ENCODE measurements at regions not wholly inside any gene's neighbourhood (a gene's known extent, or its start where the extent isn't known, plus 50 kb on each side); places are given as distances from the start of the nearest gene placed in this dataset.
"Not testable (repeated sequence)": the region's sequence is repeated elsewhere in the genome, so short reads cannot be mapped to it uniquely, and the experiment has no call there.

- Histone ChIP-seq H3K4me1 (ENCODE audit: insufficient read depth, low read length) (no peaks in the 10 kb centered on the region), H3K9ac (ENCODE audit: low read depth, low read length) (no peak overlapping the region), H3K9me3 (ENCODE audit: control insufficient read depth, insufficient read depth, low read length) (no peaks in the 10 kb centered on the region; the same call in 1 of the 2 replicates), H3K36me3 (ENCODE audit: insufficient read depth, low read length) (no peaks in the 10 kb centered on the region)
Measured at GRCh38 chr16:26457095-26457494, 609.6 kb upstream of the C16orf82 start.

- Histone ChIP-seq H3K9me3 (ENCODE audit: control insufficient read depth, insufficient read depth, low read length) (no peaks in the 10 kb centered on the region; the same call in 1 of the 2 replicates), H3K36me3 (ENCODE audit: insufficient read depth, low read length) (no peaks in the 10 kb centered on the region), H3K9ac (ENCODE audit: low read depth, low read length) (no peak overlapping the region), H3K4me1 (ENCODE audit: insufficient read depth, low read length) (no peaks in the 10 kb centered on the region)
Measured at GRCh38 chr16:26457882-26458281, 608.8 kb upstream of the C16orf82 start.

GRCh38 chr16:26464576-26465266 is 602.0 kb upstream of the C16orf82 start:
- H3K4me1 ChIP-seq (ENCODE audit: insufficient read depth, low read length) = no peaks in the 10 kb centered on the region
- no peak overlapping the region for H3K9ac ChIP-seq (ENCODE audit: low read depth, low read length)
- H3K36me3 ChIP-seq (ENCODE audit: insufficient read depth, low read length) = no peaks in the 10 kb centered on the region
- no peaks in the 10 kb centered on the region for H3K9me3 ChIP-seq (ENCODE audit: control insufficient read depth, insufficient read depth, low read length)

GRCh38 chr16:26474405-26474804 is 592.3 kb upstream of the C16orf82 start:
- H3K4me1 ChIP-seq (ENCODE audit: insufficient read depth, low read length); H3K9ac ChIP-seq (ENCODE audit: low read depth, low read length); H3K9me3 ChIP-seq (ENCODE audit: control insufficient read depth, insufficient read depth, low read length); H3K36me3 ChIP-seq (ENCODE audit: insufficient read depth, low read length): not testable (repeated sequence)

- Histone ChIP-seq H3K9ac (ENCODE audit: low read depth, low read length) (no peak overlapping the region), H3K4me1 (ENCODE audit: insufficient read depth, low read length) (peaks cover 2% of the 10 kb centered on the region; the same call in 1 of the 2 replicates), H3K36me3 (ENCODE audit: insufficient read depth, low read length) (no peaks in the 10 kb centered on the region), H3K9me3 (ENCODE audit: control insufficient read depth, insufficient read depth, low read length) (peaks cover 5% of the 10 kb centered on the region; the same call in 1 of the 2 replicates)
Measured at GRCh38 chr16:26475596-26475995, 591.1 kb upstream of the C16orf82 start.

- Histone ChIP-seq H3K9me3 (ENCODE audit: control insufficient read depth, insufficient read depth, low read length) (no peaks in the 10 kb centered on the region), H3K9ac (ENCODE audit: low read depth, low read length) (no peak overlapping the region), H3K4me1 (ENCODE audit: insufficient read depth, low read length) (peaks cover 6% of the 10 kb centered on the region; the same call in 1 of the 2 replicates), H3K36me3 (ENCODE audit: insufficient read depth, low read length) (no peaks in the 10 kb centered on the region)
Measured at GRCh38 chr16:26491101-26491670, 575.5 kb upstream of the C16orf82 start.

GRCh38 chr16:26491962-26492361 is 574.8 kb upstream of the C16orf82 start:
- H3K9ac ChIP-seq (ENCODE audit: low read depth, low read length) = no peak overlapping the region
- H3K9me3 ChIP-seq (ENCODE audit: control insufficient read depth, insufficient read depth, low read length) = no peaks in the 10 kb centered on the region
- no peaks in the 10 kb centered on the region for H3K36me3 ChIP-seq (ENCODE audit: insufficient read depth, low read length)
- H3K4me1 ChIP-seq (ENCODE audit: insufficient read depth, low read length) = peaks cover 6% of the 10 kb centered on the region; the same call in 1 of the 2 replicates

GRCh38 chr16:26493751-26494150 is 573.0 kb upstream of the C16orf82 start:
- Histone ChIP-seq H3K9me3 (ENCODE audit: control insufficient read depth, insufficient read depth, low read length) (no peaks in the 10 kb centered on the region), H3K9ac (ENCODE audit: low read depth, low read length) (no peak overlapping the region), H3K4me1 (ENCODE audit: insufficient read depth, low read length) (peaks cover 6% of the 10 kb centered on the region; the same call in 1 of the 2 replicates), H3K36me3 (ENCODE audit: insufficient read depth, low read length) (no peaks in the 10 kb centered on the region)

GRCh38 chr16:26497896-26498295 is 568.8 kb upstream of the C16orf82 start:
- H3K4me1 ChIP-seq (ENCODE audit: insufficient read depth, low read length) = peaks cover 6% of the 10 kb centered on the region; the same call in 1 of the 2 replicates
- no peaks in the 10 kb centered on the region for H3K36me3 ChIP-seq (ENCODE audit: insufficient read depth, low read length)
- H3K9me3 ChIP-seq (ENCODE audit: control insufficient read depth, insufficient read depth, low read length) = no peaks in the 10 kb centered on the region
- no peak overlapping the region for H3K9ac ChIP-seq (ENCODE audit: low read depth, low read length)

- no peaks in the 10 kb centered on the region for H3K9me3 ChIP-seq (ENCODE audit: control insufficient read depth, insufficient read depth, low read length)
- no peaks in the 10 kb centered on the region for H3K36me3 ChIP-seq (ENCODE audit: insufficient read depth, low read length)
- no peaks in the 10 kb centered on the region for H3K4me1 ChIP-seq (ENCODE audit: insufficient read depth, low read length)
- no peak overlapping the region for H3K9ac ChIP-seq (ENCODE audit: low read depth, low read length)
Measured at GRCh38 chr16:26500326-26500725, 566.4 kb upstream of the C16orf82 start.

- Histone ChIP-seq H3K36me3 (ENCODE audit: insufficient read depth, low read length) (no peaks in the 10 kb centered on the region), H3K9ac (ENCODE audit: low read depth, low read length) (no peak overlapping the region), H3K9me3 (ENCODE audit: control insufficient read depth, insufficient read depth, low read length) (no peaks in the 10 kb centered on the region), H3K4me1 (ENCODE audit: insufficient read depth, low read length) (no peaks in the 10 kb centered on the region)
Measured at GRCh38 chr16:26505496-26505895, 561.2 kb upstream of the C16orf82 start.

GRCh38 chr16:26508946-26509345 is 557.8 kb upstream of the C16orf82 start:
- not testable (repeated sequence) for H3K4me1 ChIP-seq (ENCODE audit: insufficient read depth, low read length); H3K9me3 ChIP-seq (ENCODE audit: control insufficient read depth, insufficient read depth, low read length); H3K36me3 ChIP-seq (ENCODE audit: insufficient read depth, low read length); H3K9ac ChIP-seq (ENCODE audit: low read depth, low read length)

- Histone ChIP-seq H3K36me3 (ENCODE audit: insufficient read depth, low read length) (no peaks in the 10 kb centered on the region), H3K9ac (ENCODE audit: low read depth, low read length) (no peak overlapping the region), H3K4me1 (ENCODE audit: insufficient read depth, low read length) (no peaks in the 10 kb centered on the region), H3K9me3 (ENCODE audit: control insufficient read depth, insufficient read depth, low read length) (no peaks in the 10 kb centered on the region)
Measured at GRCh38 chr16:26510924-26511323, 555.8 kb upstream of the C16orf82 start.

- Histone ChIP-seq H3K4me1 (ENCODE audit: insufficient read depth, low read length) (no peaks in the 10 kb centered on the region), H3K36me3 (ENCODE audit: insufficient read depth, low read length) (no peaks in the 10 kb centered on the region), H3K9me3 (ENCODE audit: control insufficient read depth, insufficient read depth, low read length) (no peaks in the 10 kb centered on the region), H3K9ac (ENCODE audit: low read depth, low read length) (no peak overlapping the region)
Measured at GRCh38 chr16:26511463-26511862, 555.3 kb upstream of the C16orf82 start.

GRCh38 chr16:26521626-26522025 is 545.1 kb upstream of the C16orf82 start:
- H3K9ac ChIP-seq (ENCODE audit: low read depth, low read length) = no peak overlapping the region
- no peaks in the 10 kb centered on the region for H3K4me1 ChIP-seq (ENCODE audit: insufficient read depth, low read length)
- H3K9me3 ChIP-seq (ENCODE audit: control insufficient read depth, insufficient read depth, low read length) = no peaks in the 10 kb centered on the region
- H3K36me3 ChIP-seq (ENCODE audit: insufficient read depth, low read length) = no peaks in the 10 kb centered on the region

Data from ES-I3 (cell line).